ENCODE measurements at regions not wholly inside any gene's neighbourhood (a gene's known extent, or its start where the extent isn't known, plus 50 kb on each side); places are given as distances from the start of the nearest gene placed in this dataset.
A peak's percentile ranks its signal among the peaks of the same experiment; 100 is the strongest.

DNA sequence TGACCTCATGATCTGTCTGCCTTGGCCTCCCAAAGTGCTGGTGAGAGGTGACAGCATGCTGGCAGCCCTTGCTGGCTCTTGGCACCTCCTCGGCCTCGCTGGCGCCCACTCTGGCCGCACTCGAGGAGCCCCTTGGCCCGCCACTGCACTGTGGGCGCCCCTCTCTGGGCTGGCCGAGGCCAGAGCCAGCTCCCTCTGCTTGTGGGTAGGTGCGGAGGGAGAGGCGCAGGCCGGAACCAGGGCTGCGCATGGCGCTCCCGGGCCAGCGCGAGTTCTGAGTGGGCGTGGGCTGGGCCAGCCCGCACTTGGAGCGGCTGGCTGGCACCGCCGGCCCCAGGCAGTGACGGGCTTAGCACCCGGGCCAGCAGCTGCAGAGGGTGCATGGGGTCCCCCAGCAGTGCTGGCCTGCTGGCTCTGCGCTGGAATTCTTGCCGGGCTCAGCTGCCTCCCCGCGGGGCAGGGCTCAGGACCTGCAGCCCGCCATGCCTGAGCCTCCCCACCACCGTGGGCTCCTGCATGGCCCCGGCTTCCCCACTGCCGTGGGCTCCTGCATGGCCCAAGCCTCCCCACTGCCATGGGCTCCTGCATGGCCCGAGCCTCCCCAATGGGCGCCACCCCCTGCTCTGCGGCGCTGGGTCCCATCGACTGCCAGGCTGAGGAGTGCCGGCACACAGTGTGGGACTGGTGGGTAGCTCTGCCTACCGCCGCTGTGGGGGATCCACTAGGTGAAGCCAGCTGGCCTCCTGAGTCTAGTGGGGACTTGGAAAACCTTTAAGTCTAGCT lies 76.4 kb upstream of the OSBPL11 start:
- no peaks in the 10 kb centered on the region for H4K20me1 ChIP-seq (ENCODE audit: insufficient read depth, low read length, poor library complexity, severe bottlenecking)
- H3K4me3 ChIP-seq (ENCODE audit: low read length, poor library complexity, severe bottlenecking), result no peak overlapping the region
- TF ChIP-seq CTCF (conservative IDR thresholded peaks at IDR 0.05; ENCODE audit: low read length) (no peak), EZH2phosphoT487 (IDR thresholded peaks at IDR 0.05; ENCODE audit: borderline replicate concordance) (no peak)

DNA sequence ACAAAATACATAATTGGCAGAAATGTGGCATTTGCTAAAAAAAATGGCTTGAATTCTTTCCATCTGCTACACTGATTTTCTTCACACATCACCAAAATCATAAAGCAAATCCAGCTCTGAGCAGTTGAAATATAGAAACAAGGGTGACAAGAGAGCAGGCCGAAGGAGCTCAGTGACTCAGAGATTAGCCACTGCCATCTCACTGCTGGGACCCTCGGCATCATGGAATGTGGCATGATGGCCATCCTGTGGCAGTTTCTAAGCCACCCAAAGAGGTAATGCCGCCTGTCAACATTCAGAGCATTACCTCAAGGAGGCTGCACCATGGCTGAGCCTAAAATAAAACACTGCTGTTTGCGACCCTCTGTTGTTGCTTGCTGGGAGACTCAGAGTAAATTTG lies 80.5 kb upstream of the OSBPL11 start:
- no peak overlapping the region for H3K4me2 ChIP-seq (ENCODE audit: low read depth, low read length, poor library complexity, severe bottlenecking)
- no peaks in the 10 kb centered on the region for H3K4me1 ChIP-seq (ENCODE audit: insufficient read depth, low read length, poor library complexity, severe bottlenecking)
- H3K9me3 ChIP-seq (ENCODE audit: insufficient read depth, low read depth, low read length), result no peaks in the 10 kb centered on the region
- no peak overlapping the region for H3K9ac ChIP-seq (ENCODE audit: low read depth, low read length, poor library complexity, severe bottlenecking)
- no peaks in the 10 kb centered on the region for H3F3A ChIP-seq (ENCODE audit: low read depth)
- H4K20me1 ChIP-seq (ENCODE audit: insufficient read depth, low read length, poor library complexity, severe bottlenecking), result no peaks in the 10 kb centered on the region
- H3K9me2 ChIP-seq (replicated peaks; ENCODE audit: low read depth, low read length), result no peaks in the 10 kb centered on the region
- H2AFZ ChIP-seq (ENCODE audit: low read length), result no peak overlapping the region
- H3K27me3 ChIP-seq (ENCODE audit: insufficient read depth, low read length, poor library complexity, severe bottlenecking), result no peaks in the 10 kb centered on the region
- no peaks in the 10 kb centered on the region for H3K79me2 ChIP-seq (ENCODE audit: insufficient read depth, low read length)
- no peak overlapping the region for H3K4me3 ChIP-seq (ENCODE audit: low read length, poor library complexity, severe bottlenecking)
- no peaks in the 10 kb centered on the region for H3K36me3 ChIP-seq (ENCODE audit: insufficient read depth, low read length)
- TF ChIP-seq CTCF (conservative IDR thresholded peaks at IDR 0.05; ENCODE audit: low read length), result no peak
- no peak for TF ChIP-seq EZH2phosphoT487 (IDR thresholded peaks at IDR 0.05; ENCODE audit: borderline replicate concordance)

More for the DNA sequence above, 76.4 kb upstream of the OSBPL11 start:
- Histone ChIP-seq H3K36me3 (ENCODE audit: insufficient read depth, low read length) (no peaks in the 10 kb centered on the region), H3K4me1 (ENCODE audit: insufficient read depth, low read length, poor library complexity, severe bottlenecking) (no peaks in the 10 kb centered on the region), H3K9me2 (replicated peaks; ENCODE audit: low read depth, low read length) (no peaks in the 10 kb centered on the region), H3K9ac (ENCODE audit: low read depth, low read length, poor library complexity, severe bottlenecking) (no peak overlapping the region), H3K4me2 (ENCODE audit: low read depth, low read length, poor library complexity, severe bottlenecking) (no peak overlapping the region), H3K9me3 (ENCODE audit: insufficient read depth, low read depth, low read length) (no peaks in the 10 kb centered on the region), H2AFZ (ENCODE audit: low read length) (no peak overlapping the region), H3K27me3 (ENCODE audit: insufficient read depth, low read length, poor library complexity, severe bottlenecking) (no peaks in the 10 kb centered on the region), H3F3A (ENCODE audit: low read depth) (no peaks in the 10 kb centered on the region), H3K79me2 (ENCODE audit: insufficient read depth, low read length) (no peaks in the 10 kb centered on the region)

- Histone ChIP-seq H3K27me3 (ENCODE audit: insufficient read depth, low read length, poor library complexity, severe bottlenecking) (no peaks in the 10 kb centered on the region), H3K9me3 (ENCODE audit: insufficient read depth, low read depth, low read length) (no peaks in the 10 kb centered on the region), H3F3A (ENCODE audit: low read depth) (no peaks in the 10 kb centered on the region), H3K79me2 (ENCODE audit: insufficient read depth, low read length) (no peaks in the 10 kb centered on the region), H3K4me3 (ENCODE audit: low read length, poor library complexity, severe bottlenecking) (no peak overlapping the region), H3K36me3 (ENCODE audit: insufficient read depth, low read length) (no peaks in the 10 kb centered on the region), H3K9me2 (replicated peaks; ENCODE audit: low read depth, low read length) (no peaks in the 10 kb centered on the region), H2AFZ (ENCODE audit: low read length) (no peak overlapping the region), H3K4me2 (ENCODE audit: low read depth, low read length, poor library complexity, severe bottlenecking) (no peak overlapping the region), H3K4me1 (ENCODE audit: insufficient read depth, low read length, poor library complexity, severe bottlenecking) (no peaks in the 10 kb centered on the region), H4K20me1 (ENCODE audit: insufficient read depth, low read length, poor library complexity, severe bottlenecking) (no peaks in the 10 kb centered on the region), H3K9ac (ENCODE audit: low read depth, low read length, poor library complexity, severe bottlenecking) (no peak overlapping the region)
- TF ChIP-seq CTCF (conservative IDR thresholded peaks at IDR 0.05; ENCODE audit: low read length), result 0 out of 2 replicates have a peak, but pooled peaks have one; percentile 21
- no peak for TF ChIP-seq EZH2phosphoT487 (IDR thresholded peaks at IDR 0.05; ENCODE audit: borderline replicate concordance)
Measured at GRCh38 chr3:125679258-125679657, 84.0 kb upstream of the OSBPL11 start.

Measured in Loucy (cell line).